Naive thymus-derived CD4-positive, alpha-beta T cell (primary cell): ENCODE measurements at regions not wholly inside any gene's neighbourhood (a gene's known extent, or its start where the extent isn't known, plus 50 kb on each side); places are given as distances from the start of the nearest gene placed in this dataset.

Source experiments
- ATAC-seq: fragments of 150-1000 bp; cut with Tn5 transposase; 2 replicates; pipeline ENCODE4 v1.10.0; 2021; ENCODE audit warnings: mild to moderate bottlenecking, moderate library complexity
- CTCF ChIA-PET: fragments of 350-600 bp; sonication (Branson Sonifier 250); formaldehyde crosslinking; loops from one replicate; lab custom pipeline; 2021; ENCODE audit warnings: antibody characterized with exemption; lab: Charles Lee
- POLR2A ChIA-PET: fragments of 350-600 bp; sonication (Branson Sonifier 250); formaldehyde crosslinking; loops from one replicate; lab custom pipeline; 2021; ENCODE audit warnings: antibody characterized with exemption, inconsistent platforms; lab: Charles Lee
- DNase-seq, 9 donors: peaks; one replicate each; pipeline versions ENCODE4 v3.0.0 to v3.0.0-alpha.2; 2020 to 2022; ENCODE audit warnings: mixed read lengths in 1 of 9
- H3K27ac ChIP-seq: one replicate; pipeline ENCODE4 v1.7.0; 2013; ENCODE audit warnings: mild to moderate bottlenecking, low read depth, low read length, moderate library complexity
- H3K27me3 ChIP-seq, 2 donors: one replicate each; pipeline ENCODE4 v1.7.0; 2013; ENCODE audit warnings: low read length in 2 of 2, mild to moderate bottlenecking in 2 of 2, moderate library complexity in 2 of 2; ENCODE audit not compliant: control insufficient read depth in 2 of 2, insufficient read depth in 2 of 2
- H3K36me3 ChIP-seq, 3 experiments: 1 replicate in 2 of 3; 2 replicates in 1 of 3; pipeline ENCODE4 v1.7.0; 2013; ENCODE audit warnings: low read length in 3 of 3, mild to moderate bottlenecking in 3 of 3, moderate library complexity in 1 of 3; ENCODE audit not compliant: insufficient read depth in 3 of 3, control insufficient read depth in 2 of 3
- H3K4me1 ChIP-seq, 2 donors: one replicate each; pipeline ENCODE4 v1.7.0; 2013; ENCODE audit warnings: low read length in 2 of 2, mild to moderate bottlenecking in 2 of 2, moderate library complexity in 1 of 2; ENCODE audit not compliant: control insufficient read depth in 2 of 2, insufficient read depth in 2 of 2
- H3K4me3 ChIP-seq: 2 replicates; pipeline ENCODE4 v1.7.0; 2013; ENCODE audit warnings: mild to moderate bottlenecking, low read length
- H3K9me3 ChIP-seq, 3 experiments: 1 replicate in 2 of 3; 2 replicates in 1 of 3; pipeline ENCODE4 v1.7.0; 2013; ENCODE audit warnings: low read length in 3 of 3; ENCODE audit not compliant: control insufficient read depth in 2 of 3
- H3K27ac Mint-ChIP-seq, 9 donors: one replicate each; pipeline ENCODE4 v1.8.0; 2020 to 2022; ENCODE audit warnings: mixed read lengths in 9 of 9, mild to moderate bottlenecking in 8 of 9, moderate library complexity in 5 of 9, inconsistent platforms in 2 of 9
- H3K27me3 Mint-ChIP-seq, 5 donors: one replicate each; pipeline ENCODE4 v1.8.0; 2021 to 2022; ENCODE audit warnings: mixed read lengths in 5 of 5, mild to moderate bottlenecking in 1 of 5
- H3K36me3 Mint-ChIP-seq, 5 donors: one replicate each; pipeline ENCODE4 v1.8.0; 2020 to 2022; ENCODE audit warnings: mixed read lengths in 5 of 5, mild to moderate bottlenecking in 3 of 5, inconsistent platforms in 1 of 5
- H3K4me1 Mint-ChIP-seq, 7 donors: one replicate each; pipeline ENCODE4 v1.8.0; 2020 to 2022; ENCODE audit warnings: mixed read lengths in 7 of 7, mild to moderate bottlenecking in 3 of 7, inconsistent platforms in 1 of 7
- H3K4me3 Mint-ChIP-seq, 10 donors: one replicate each; pipeline ENCODE4 v1.8.0; 2020 to 2022; ENCODE audit warnings: mild to moderate bottlenecking in 10 of 10, mixed read lengths in 10 of 10, moderate library complexity in 6 of 10, inconsistent platforms in 2 of 10
- H3K9me3 Mint-ChIP-seq, 11 donors: one replicate each; pipeline ENCODE4 v1.8.0; 2020 to 2022; ENCODE audit warnings: mixed read lengths in 11 of 11, mild to moderate bottlenecking in 4 of 11, inconsistent platforms in 1 of 11, moderate library complexity in 1 of 11
- intact Hi-C, 2 donors: fragments of 100-400 bp; cut with micrococcal nuclease; formaldehyde crosslinking; loops; one replicate each; pipeline ENCODE4 v1.15.1; 2023

GRCh38 chr1:101706366-101706765 lies 290.4 kb downstream of the OLFM3 start:
- POLR2A ChIA-PET, result no interaction called here
- Histone ChIP-seq H3K36me3 (no peaks in the 10 kb centered on the region), H3K9me3 (no peaks in the 10 kb centered on the region), H3K4me1 (no peaks in the 10 kb centered on the region), H3K27ac (no peak overlapping the region), H3K27me3 (no peaks in the 10 kb centered on the region), H3K4me3 (no peak overlapping the region)
- no peaks in the 10 kb centered on the region for H3K36me3 Mint-ChIP-seq
- H3K4me3 Mint-ChIP-seq, result no peak overlapping the region
- no peak for ATAC-seq
- no peaks in the 10 kb centered on the region for H3K4me1 Mint-ChIP-seq
- CTCF ChIA-PET, result no interaction called here
- intact Hi-C loops, result no loop called here
- no peaks in the 10 kb centered on the region for H3K9me3 Mint-ChIP-seq
- H3K27me3 Mint-ChIP-seq, result peaks cover 0 to 16% (median 6%) of the 10 kb centered on the region in 5 donors
- no peak overlapping the region for H3K27ac Mint-ChIP-seq
- no peak for DNase-seq

DNA sequence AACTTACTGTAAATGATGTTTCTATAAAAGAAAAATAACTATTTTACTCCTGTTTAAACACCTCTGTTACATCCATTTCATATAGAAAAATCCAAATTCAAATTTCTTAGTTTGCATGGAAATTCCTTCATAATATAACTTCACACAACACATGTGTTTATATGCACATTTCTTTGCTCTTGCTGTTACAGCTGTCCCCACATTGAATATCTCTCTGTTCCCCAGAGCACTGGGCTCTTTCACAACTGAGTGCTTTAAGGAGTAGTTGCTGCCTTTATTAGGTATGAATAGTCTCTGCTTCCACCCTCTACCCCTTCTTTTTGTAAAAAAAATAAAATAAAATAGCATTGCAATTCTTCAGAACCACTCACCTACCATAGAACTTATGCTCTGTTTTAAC lies 287.0 kb downstream of the OLFM3 start:
- H3K4me1 Mint-ChIP-seq, result no peaks in the 10 kb centered on the region
- no peak overlapping the region for H3K4me3 Mint-ChIP-seq
- H3K27me3 Mint-ChIP-seq, result peaks cover 0 to 6% (median 5%) of the 10 kb centered on the region in 5 donors
- ATAC-seq (no peak), DNase-seq (no peak)
- no peaks in the 10 kb centered on the region for H3K9me3 Mint-ChIP-seq
- H3K27me3 ChIP-seq, result no peaks in the 10 kb centered on the region
- H3K27ac Mint-ChIP-seq, result no peak overlapping the region
- no peaks in the 10 kb centered on the region for H3K36me3 Mint-ChIP-seq
- H3K4me3 ChIP-seq, result no peak overlapping the region
- no peaks in the 10 kb centered on the region for H3K36me3 ChIP-seq
- intact Hi-C loops, result no loop called here
- ChIA-PET CTCF (no interaction called here), POLR2A (no interaction called here)
- no peaks in the 10 kb centered on the region for H3K4me1 ChIP-seq
- no peaks in the 10 kb centered on the region for H3K9me3 ChIP-seq
- no peak overlapping the region for H3K27ac ChIP-seq

DNA sequence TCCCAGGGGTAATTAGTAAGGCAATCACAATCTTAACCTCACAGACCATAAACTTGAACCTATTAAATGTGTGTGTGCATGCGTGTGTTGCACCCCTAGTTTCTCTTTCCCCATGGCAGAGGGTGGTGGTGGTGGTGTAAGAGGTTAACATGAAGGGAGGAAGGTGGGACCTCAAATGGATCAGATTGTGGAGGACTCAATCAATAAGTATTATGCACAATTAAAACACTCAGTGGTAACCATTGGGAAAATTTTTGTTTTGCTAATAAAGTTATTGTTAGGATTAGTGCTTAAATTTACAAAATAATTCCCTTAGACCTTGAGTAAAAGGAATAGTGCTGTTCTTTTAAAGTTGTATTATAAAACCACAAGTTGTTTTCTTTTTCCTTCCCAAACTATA lies 283.0 kb downstream of the OLFM3 start:
- H3K9me3 ChIP-seq, result no peaks in the 10 kb centered on the region
- Mint-ChIP-seq H3K4me1 (no peaks in the 10 kb centered on the region), H3K9me3 (peaks cover 0 to 5% (median 0%) of the 10 kb centered on the region in 11 donors), H3K27ac (no peak overlapping the region), H3K4me3 (no peak overlapping the region), H3K27me3 (peaks cover 0 to 11% (median 5%) of the 10 kb centered on the region in 5 donors), H3K36me3 (no peaks in the 10 kb centered on the region)
- H3K4me3 ChIP-seq, result no peak overlapping the region
- intact Hi-C loops, result no loop called here
- no peaks in the 10 kb centered on the region for H3K27me3 ChIP-seq
- ATAC-seq, result no peak
- no peaks in the 10 kb centered on the region for H3K36me3 ChIP-seq
- ChIA-PET POLR2A (no interaction called here), CTCF (no interaction called here)
- no peaks in the 10 kb centered on the region for H3K4me1 ChIP-seq
- H3K27ac ChIP-seq, result no peak overlapping the region
- DNase-seq, result no peak

DNA sequence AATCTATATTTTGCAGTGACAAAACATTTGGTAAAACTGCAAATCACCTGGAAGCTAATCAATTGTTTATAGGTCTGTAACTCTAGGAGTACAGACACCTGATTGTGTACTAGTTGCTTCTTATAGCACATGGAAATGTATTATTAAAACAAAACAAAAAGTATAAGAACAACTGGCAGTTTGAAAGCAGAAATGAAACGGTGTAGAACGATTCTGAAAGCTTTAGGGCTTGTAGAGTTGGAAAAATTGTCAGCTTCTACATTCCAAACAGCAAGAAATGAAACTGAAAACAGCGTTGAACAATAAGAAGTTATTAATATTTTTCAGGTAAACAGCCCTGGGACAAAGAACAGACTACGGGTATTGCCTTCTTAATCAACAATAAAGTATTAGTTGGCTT lies 273.3 kb downstream of the OLFM3 start:
- POLR2A ChIA-PET, result no interaction called here
- no peaks in the 10 kb centered on the region for H3K36me3 Mint-ChIP-seq
- ATAC-seq, result no peak
- CTCF ChIA-PET, result no interaction called here
- Histone ChIP-seq H3K4me1 (no peaks in the 10 kb centered on the region), H3K27ac (no peak overlapping the region), H3K36me3 (no peaks in the 10 kb centered on the region), H3K9me3 (no peaks in the 10 kb centered on the region), H3K4me3 (no peak overlapping the region), H3K27me3 (no peaks in the 10 kb centered on the region)
- intact Hi-C loops, result no loop called here
- no peak for DNase-seq
- peaks cover 0 to 7% (median 0%) of the 10 kb centered on the region in 11 donors for H3K9me3 Mint-ChIP-seq
- H3K27ac Mint-ChIP-seq, result no peak overlapping the region
- no peaks in the 10 kb centered on the region for H3K4me1 Mint-ChIP-seq
- H3K4me3 Mint-ChIP-seq, result no peak overlapping the region
- peaks cover 0 to 13% (median 0%) of the 10 kb centered on the region in 5 donors for H3K27me3 Mint-ChIP-seq

DNA sequence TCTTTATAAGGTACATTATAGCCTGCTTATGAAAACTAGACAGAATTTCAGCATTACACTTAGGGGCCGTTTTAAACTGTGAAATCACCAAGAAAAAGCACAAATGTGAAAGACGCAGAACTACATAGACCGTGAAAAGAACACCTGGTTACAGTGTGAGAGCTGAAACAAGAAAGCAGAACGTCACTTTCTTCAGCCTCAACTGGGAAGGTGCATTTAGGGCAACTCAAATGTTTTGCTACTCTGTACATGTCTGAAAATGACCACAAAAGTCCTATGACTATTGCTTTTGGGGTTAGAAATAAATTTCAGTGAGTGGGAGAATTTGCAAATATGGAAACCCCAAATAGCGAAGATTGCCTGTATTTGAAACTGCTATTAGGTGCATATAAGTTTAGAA lies 268.7 kb downstream of the OLFM3 start:
- Histone ChIP-seq H3K9me3 (no peaks in the 10 kb centered on the region), H3K4me1 (no peaks in the 10 kb centered on the region), H3K27me3 (no peaks in the 10 kb centered on the region), H3K27ac (no peak overlapping the region), H3K4me3 (no peak overlapping the region), H3K36me3 (no peaks in the 10 kb centered on the region)
- H3K9me3 Mint-ChIP-seq, result no peaks in the 10 kb centered on the region
- no peak overlapping the region for H3K4me3 Mint-ChIP-seq
- H3K4me1 Mint-ChIP-seq, result no peaks in the 10 kb centered on the region
- DNase-seq (no peak), ATAC-seq (no peak)
- no peaks in the 10 kb centered on the region for H3K36me3 Mint-ChIP-seq
- ChIA-PET CTCF (no interaction called here), POLR2A (no interaction called here)
- intact Hi-C loops, result no loop called here
- peaks cover 0 to 15% (median 0%) of the 10 kb centered on the region in 5 donors for H3K27me3 Mint-ChIP-seq
- no peak overlapping the region for H3K27ac Mint-ChIP-seq

- POLR2A ChIA-PET, result no interaction called here
- no peaks in the 10 kb centered on the region for H3K4me1 Mint-ChIP-seq
- no peak for DNase-seq
Observed at GRCh38 chr1:101730559-101730958, 266.2 kb downstream of the OLFM3 start.

GRCh38 chr1:101732261-101732660 lies 264.5 kb downstream of the OLFM3 start:
- Histone ChIP-seq H3K9me3 (no peaks in the 10 kb centered on the region), H3K27me3 (no peaks in the 10 kb centered on the region), H3K4me3 (no peak overlapping the region), H3K27ac (no peak overlapping the region), H3K4me1 (no peaks in the 10 kb centered on the region), H3K36me3 (no peaks in the 10 kb centered on the region)
- H3K9me3 Mint-ChIP-seq, result no peaks in the 10 kb centered on the region
- no peak overlapping the region for H3K4me3 Mint-ChIP-seq
- intact Hi-C loops, result no loop called here
- no peaks in the 10 kb centered on the region for H3K4me1 Mint-ChIP-seq
- ChIA-PET POLR2A (no interaction called here), CTCF (no interaction called here)
- ATAC-seq (no peak), DNase-seq (no peak)
- no peak overlapping the region for H3K27ac Mint-ChIP-seq
- peaks cover 0 to 19% (median 5%) of the 10 kb centered on the region in 5 donors for H3K27me3 Mint-ChIP-seq
- H3K36me3 Mint-ChIP-seq, result no peaks in the 10 kb centered on the region

More at GRCh38 chr1:101730559-101730958, 266.2 kb downstream of the OLFM3 start:
- no peaks in the 10 kb centered on the region for H3K9me3 Mint-ChIP-seq
- H3K9me3 ChIP-seq, result no peaks in the 10 kb centered on the region
- H3K4me3 ChIP-seq, result no peak overlapping the region
- no peak overlapping the region for H3K27ac ChIP-seq
- no peak overlapping the region for H3K4me3 Mint-ChIP-seq
- H3K27ac Mint-ChIP-seq, result no peak overlapping the region
- ATAC-seq, result no peak
- H3K4me1 ChIP-seq, result no peaks in the 10 kb centered on the region
- H3K36me3 ChIP-seq, result no peaks in the 10 kb centered on the region
- H3K36me3 Mint-ChIP-seq, result no peaks in the 10 kb centered on the region
- CTCF ChIA-PET, result no interaction called here
- H3K27me3 Mint-ChIP-seq, result peaks cover 0 to 19% (median 5%) of the 10 kb centered on the region in 5 donors
- H3K27me3 ChIP-seq, result no peaks in the 10 kb centered on the region
- intact Hi-C loops, result no loop called here
